HS-5 (cell line): ENCODE measurements at regions not wholly inside any gene's neighbourhood (a gene's known extent, or its start where the extent isn't known, plus 50 kb on each side); places are given as distances from the start of the nearest gene placed in this dataset.

Experiments
- DNase-seq: peaks from one replicate; pipeline ENCODE4 v3.0.0-alpha.2; 2012; ENCODE audit warnings: low read depth

GRCh38 chr12:111310076-111310870 is 58.6 kb downstream of the PHETA1 start:
- no peak for DNase-seq

GRCh38 chr12:111309584-111309983 is 59.3 kb downstream of the PHETA1 start:
- DNase-seq = no peak

GRCh38 chr12:111308473-111308872 is 60.4 kb downstream of the PHETA1 start:
- DNase-seq = no peak

- DNase-seq = no peak
These were observed 64.2 kb downstream of the PHETA1 start for GRCh38 chr12:111304642-111305071.

GRCh38 chr12:111303531-111303930 is 65.4 kb downstream of the PHETA1 start:
- DNase-seq = no peak

- DNase-seq = no peak
These were observed 70.1 kb downstream of the PHETA1 start for GRCh38 chr12:111298582-111299436.

- DNase-seq = no peak
These were observed 71.0 kb downstream of the PHETA1 start for GRCh38 chr12:111297703-111298426.

- no peak for DNase-seq
These were observed 71.9 kb downstream of the PHETA1 start for GRCh38 chr12:111296906-111297463.

GRCh38 chr12:111295176-111295575 is 73.7 kb downstream of the PHETA1 start:
- no peak for DNase-seq

GRCh38 chr12:111293266-111294009 is 75.5 kb downstream of the PHETA1 start:
- DNase-seq = no peak

- DNase-seq = no peak
These were observed 77.5 kb downstream of the PHETA1 start for GRCh38 chr12:111291357-111291756.

- DNase-seq = no peak
These were observed 80.1 kb downstream of the PHETA1 start for GRCh38 chr12:111288771-111289170.

- DNase-seq = no peak
These were observed 81.6 kb downstream of the PHETA1 start for GRCh38 chr12:111287125-111287900.

GRCh38 chr12:111285200-111285599 is 83.7 kb downstream of the PHETA1 start:
- no peak for DNase-seq

GRCh38 chr12:111284709-111285108 is 84.2 kb downstream of the PHETA1 start:
- no peak for DNase-seq

- no peak for DNase-seq
These were observed 84.9 kb downstream of the PHETA1 start for GRCh38 chr12:111283966-111284365.

- no peak for DNase-seq
These were observed 85.4 kb downstream of the PHETA1 start for GRCh38 chr12:111283521-111283920.

GRCh38 chr12:111277570-111277969 is 91.3 kb downstream of the PHETA1 start:
- DNase-seq = no peak

GRCh38 chr12:111276146-111276545 is 92.7 kb downstream of the PHETA1 start:
- DNase-seq = no peak

GRCh38 chr12:111275308-111275707 is 93.6 kb downstream of the PHETA1 start:
- no peak for DNase-seq

- no peak for DNase-seq
These were observed 94.1 kb downstream of the PHETA1 start for GRCh38 chr12:111274777-111275176.
